ENCODE measurements at regions not wholly inside any gene's neighbourhood (a gene's known extent, or its start where the extent isn't known, plus 50 kb on each side); places are given as distances from the start of the nearest gene placed in this dataset.

DNA sequence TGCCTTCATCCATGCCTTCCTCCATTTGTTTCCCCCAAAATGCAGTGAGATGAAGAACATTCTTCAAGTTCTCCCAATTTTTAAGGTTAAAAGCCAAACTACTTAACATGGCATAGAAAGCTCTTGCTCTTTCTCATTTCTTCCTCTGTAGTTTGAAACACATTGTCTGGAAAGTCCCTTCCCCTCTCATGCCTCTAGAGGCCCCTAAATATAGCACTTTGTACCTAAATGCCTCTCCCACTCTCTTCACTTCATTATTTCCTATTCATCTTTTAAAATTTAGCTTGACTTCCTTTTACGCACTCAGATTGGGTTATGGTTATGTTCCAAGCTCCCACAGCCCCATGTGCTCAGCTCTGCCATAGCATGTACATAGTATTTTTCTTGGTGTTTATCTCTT is 389.3 kb downstream of the HDGFL1 start:
- Histone ChIP-seq H3K9ac (replicated peaks; ENCODE audit: extremely low read depth, insufficient read depth, low read length) (no peak overlapping the region), H3K27me3 (ENCODE audit: control insufficient read depth in 2 of 2, insufficient read depth in 2 of 2, low read length in 2 of 2) (no peaks in the 10 kb centered on the region), H3K4me1 (ENCODE audit: control insufficient read depth, extremely low read depth, insufficient read depth, low read length) (peaks cover 3% of the 10 kb centered on the region), H3K79me2 (ENCODE audit: control insufficient read depth, insufficient read depth, low read length) (no peaks in the 10 kb centered on the region), H3K9me3 (replicated peaks; ENCODE audit: control insufficient read depth, insufficient read depth, low read length) (no peaks in the 10 kb centered on the region), H3K27ac (ENCODE audit: insufficient read depth, low read depth, low read length) (no peak overlapping the region), H3K9me1 (replicated peaks; ENCODE audit: control insufficient read depth, extremely low read depth, insufficient read depth, low read length) (no peaks in the 10 kb centered on the region), H3K36me3 (ENCODE audit: control insufficient read depth in 2 of 2, extremely low read depth in 1 of 2, insufficient read depth in 2 of 2, low read length in 2 of 2) (no peaks in the 10 kb centered on the region), H3K4me3 (replicated peaks in 1 of 3; ENCODE audit: insufficient read depth in 1 of 3, low read depth in 1 of 3, low read length in 3 of 3) (no peak overlapping the region), H4K20me1 (replicated peaks; ENCODE audit: control insufficient read depth, extremely low read depth, insufficient read depth, low read length) (no peaks in the 10 kb centered on the region), H2AFZ (ENCODE audit: low read depth, low read length) (no peak overlapping the region), H3K4me2 (ENCODE audit: insufficient read depth, low read length) (no peak overlapping the region)
- DNase-seq (ENCODE audit: low read depth, low spot score) (no peak), FAIRE-seq (no peak)
- no TSS peak for BruUV-seq (replicated peaks)
- ChIA-PET CTCF (no interaction called here), POLR2A (no interaction called here)
- intact Hi-C loops (cut with micrococcal nuclease), result no loop called here
- TF ChIP-seq POLR2AphosphoS5 (IDR thresholded peaks at IDR 0.05; ENCODE audit: insufficient read depth, low read depth, low read length) (no peak), MYC (IDR thresholded peaks at IDR 0.05; ENCODE audit: low read depth, low read length) (no peak), JUN (IDR thresholded peaks at IDR 0.05; ENCODE audit: borderline replicate concordance, insufficient read depth, insufficient read length, low read depth) (no peak), POLR2A (IDR thresholded peaks at IDR 0.05; ENCODE audit: low read depth, low read length) (no peak), EZH2 (IDR thresholded peaks at IDR 0.05; ENCODE audit: borderline replicate concordance, low read depth, low read length, severe bottlenecking) (no peak), FOS (IDR thresholded peaks at IDR 0.05; ENCODE audit: borderline replicate concordance, insufficient read depth, low read length) (no peak), GATA2 (IDR thresholded peaks at IDR 0.05; ENCODE audit: insufficient read depth, insufficient read length, low read depth, low read length) (no peak)
- TF ChIP-seq, protein P1, sequence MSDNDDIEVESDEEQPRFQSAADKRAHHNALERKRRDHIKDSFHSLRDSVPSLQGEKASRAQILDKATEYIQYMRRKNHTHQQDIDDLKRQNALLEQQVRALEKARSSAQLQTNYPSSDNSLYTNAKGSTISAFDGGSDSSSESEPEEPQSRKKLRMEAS (IDR thresholded peaks at IDR 0.05; ENCODE audit: insufficient read depth, insufficient read length), result no peak
- TF ChIP-seq, protein P2, sequence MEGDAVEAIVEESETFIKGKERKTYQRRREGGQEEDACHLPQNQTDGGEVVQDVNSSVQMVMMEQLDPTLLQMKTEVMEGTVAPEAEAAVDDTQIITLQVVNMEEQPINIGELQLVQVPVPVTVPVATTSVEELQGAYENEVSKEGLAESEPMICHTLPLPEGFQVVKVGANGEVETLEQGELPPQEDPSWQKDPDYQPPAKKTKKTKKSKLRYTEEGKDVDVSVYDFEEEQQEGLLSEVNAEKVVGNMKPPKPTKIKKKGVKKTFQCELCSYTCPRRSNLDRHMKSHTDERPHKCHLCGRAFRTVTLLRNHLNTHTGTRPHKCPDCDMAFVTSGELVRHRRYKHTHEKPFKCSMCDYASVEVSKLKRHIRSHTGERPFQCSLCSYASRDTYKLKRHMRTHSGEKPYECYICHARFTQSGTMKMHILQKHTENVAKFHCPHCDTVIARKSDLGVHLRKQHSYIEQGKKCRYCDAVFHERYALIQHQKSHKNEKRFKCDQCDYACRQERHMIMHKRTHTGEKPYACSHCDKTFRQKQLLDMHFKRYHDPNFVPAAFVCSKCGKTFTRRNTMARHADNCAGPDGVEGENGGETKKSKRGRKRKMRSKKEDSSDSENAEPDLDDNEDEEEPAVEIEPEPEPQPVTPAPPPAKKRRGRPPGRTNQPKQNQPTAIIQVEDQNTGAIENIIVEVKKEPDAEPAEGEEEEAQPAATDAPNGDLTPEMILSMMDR (IDR thresholded peaks at IDR 0.05; ENCODE audit: extremely low read depth in 1 of 2, insufficient read depth in 1 of 2, low read depth in 1 of 2, low read length in 2 of 2), result no peak
- dilution Hi-C loops (cut with MboI; ENCODE audit: extremely low pct_ligation_motif_present, low sequenced_read_pairs), result no loop called here
